ENCODE measurements at regions not wholly inside any gene's neighbourhood (a gene's known extent, or its start where the extent isn't known, plus 50 kb on each side); places are given as distances from the start of the nearest gene placed in this dataset.

DNA sequence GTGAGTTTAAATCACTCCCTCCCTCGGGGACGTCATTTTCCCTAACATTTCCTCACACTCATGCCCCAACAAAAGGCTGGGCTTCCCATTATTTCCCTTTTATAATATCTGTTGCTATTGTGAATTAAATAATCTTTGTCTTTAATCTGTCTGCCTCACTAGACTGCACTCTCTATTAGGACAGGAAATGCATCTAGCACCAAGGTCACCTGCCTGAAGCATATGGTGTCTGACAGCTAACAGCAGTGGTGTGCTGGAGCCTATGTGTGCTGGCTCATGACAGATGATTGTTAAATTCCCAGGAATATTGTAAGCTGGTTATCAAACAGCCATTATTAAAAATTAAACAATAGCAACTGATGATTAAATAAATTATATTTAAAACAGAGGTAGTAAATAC, 237.0 kb upstream of the CEP162 start:
- TF ChIP-seq, protein P1, sequence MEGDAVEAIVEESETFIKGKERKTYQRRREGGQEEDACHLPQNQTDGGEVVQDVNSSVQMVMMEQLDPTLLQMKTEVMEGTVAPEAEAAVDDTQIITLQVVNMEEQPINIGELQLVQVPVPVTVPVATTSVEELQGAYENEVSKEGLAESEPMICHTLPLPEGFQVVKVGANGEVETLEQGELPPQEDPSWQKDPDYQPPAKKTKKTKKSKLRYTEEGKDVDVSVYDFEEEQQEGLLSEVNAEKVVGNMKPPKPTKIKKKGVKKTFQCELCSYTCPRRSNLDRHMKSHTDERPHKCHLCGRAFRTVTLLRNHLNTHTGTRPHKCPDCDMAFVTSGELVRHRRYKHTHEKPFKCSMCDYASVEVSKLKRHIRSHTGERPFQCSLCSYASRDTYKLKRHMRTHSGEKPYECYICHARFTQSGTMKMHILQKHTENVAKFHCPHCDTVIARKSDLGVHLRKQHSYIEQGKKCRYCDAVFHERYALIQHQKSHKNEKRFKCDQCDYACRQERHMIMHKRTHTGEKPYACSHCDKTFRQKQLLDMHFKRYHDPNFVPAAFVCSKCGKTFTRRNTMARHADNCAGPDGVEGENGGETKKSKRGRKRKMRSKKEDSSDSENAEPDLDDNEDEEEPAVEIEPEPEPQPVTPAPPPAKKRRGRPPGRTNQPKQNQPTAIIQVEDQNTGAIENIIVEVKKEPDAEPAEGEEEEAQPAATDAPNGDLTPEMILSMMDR (IDR thresholded peaks at IDR 0.05), result no peak
- no peak for TF ChIP-seq POLR2A (IDR thresholded peaks at IDR 0.05)
